Central memory CD8-positive, alpha-beta T cell (primary cell): ENCODE measurements at regions not wholly inside any gene's neighbourhood (a gene's known extent, or its start where the extent isn't known, plus 50 kb on each side); places are given as distances from the start of the nearest gene placed in this dataset.

Source experiments
- ATAC-seq: fragments of 150-1000 bp; cut with Tn5 transposase; replicated peaks from 2 replicates; pipeline ENCODE4 v1.10.0; 2022; ENCODE audit warnings: mild to moderate bottlenecking, moderate FRiP score, moderate number of reproducible peaks; ENCODE audit not compliant: poor library complexity, severe bottlenecking; ENCODE audit errors: extremely low read depth
- DNase-seq, 2 donors: peaks; one replicate each; pipeline ENCODE4 v3.0.0; 2021; ENCODE audit warnings: low spot score in 2 of 2
- H3K27ac Mint-ChIP-seq: one replicate; pipeline ENCODE4 v1.8.0; 2022; ENCODE audit warnings: low read depth, mild to moderate bottlenecking, moderate library complexity, mixed read lengths
- H3K27me3 Mint-ChIP-seq: one replicate; pipeline ENCODE4 v1.8.0; 2022; ENCODE audit warnings: mixed read lengths
- H3K36me3 Mint-ChIP-seq: one replicate; pipeline ENCODE4 v1.8.0; 2022; ENCODE audit warnings: mild to moderate bottlenecking, moderate library complexity, mixed read lengths; ENCODE audit not compliant: insufficient read depth
- H3K4me1 Mint-ChIP-seq: one replicate; pipeline ENCODE4 v1.8.0; 2022; ENCODE audit warnings: mixed read lengths
- H3K4me3 Mint-ChIP-seq: one replicate; pipeline ENCODE4 v1.8.0; 2022; ENCODE audit warnings: mild to moderate bottlenecking, moderate library complexity, mixed read lengths
- H3K9me3 Mint-ChIP-seq: one replicate; pipeline ENCODE4 v1.8.0; 2022; ENCODE audit warnings: mixed read lengths

- peaks cover 55% of the 10 kb centered on the region for H3K27me3 Mint-ChIP-seq
- peaks cover 1% of the 10 kb centered on the region for H3K36me3 Mint-ChIP-seq
- DNase-seq (no peak), ATAC-seq (no peak)
- no peaks in the 10 kb centered on the region for H3K9me3 Mint-ChIP-seq
- H3K4me3 Mint-ChIP-seq, result no peak overlapping the region
- H3K4me1 Mint-ChIP-seq, result no peaks in the 10 kb centered on the region
- no peak overlapping the region for H3K27ac Mint-ChIP-seq
Measured at GRCh38 chr7:26918241-26918640, 53.9 kb upstream of the SKAP2 start.

- Mint-ChIP-seq H3K36me3 (peaks cover 1% of the 10 kb centered on the region), H3K4me1 (no peaks in the 10 kb centered on the region), H3K27me3 (peaks cover 49% of the 10 kb centered on the region), H3K27ac (no peak overlapping the region), H3K4me3 (no peak overlapping the region), H3K9me3 (no peaks in the 10 kb centered on the region)
- DNase-seq, result no peak
- ATAC-seq, result no peak
Measured at GRCh38 chr7:26916779-26917320, 52.5 kb upstream of the SKAP2 start.

- no peaks in the 10 kb centered on the region for H3K9me3 Mint-ChIP-seq
- ATAC-seq, result no peak
- H3K27me3 Mint-ChIP-seq, result peaks cover 44% of the 10 kb centered on the region
- H3K4me3 Mint-ChIP-seq, result no peak overlapping the region
- no peak overlapping the region for H3K27ac Mint-ChIP-seq
- peaks cover 1% of the 10 kb centered on the region for H3K36me3 Mint-ChIP-seq
- no peaks in the 10 kb centered on the region for H3K4me1 Mint-ChIP-seq
- no peak for DNase-seq
Measured at GRCh38 chr7:26916336-26916735, 51.9 kb upstream of the SKAP2 start.
